Transverse colon (tissue), 4 donors: ENCODE measurements at regions not wholly inside any gene's neighbourhood (a gene's known extent, or its start where the extent isn't known, plus 50 kb on each side); places are given as distances from the start of the nearest gene placed in this dataset.

Experiments used
- DNase-seq: peaks from one replicate; pipeline ENCODE4 v3.0.0-alpha.2; 2019
- H3K27ac ChIP-seq, 4 donors: fragments of 200-600 bp; sonication (generic); 2 replicates each; pipeline ENCODE4 v1.5.1; 2016 to 2018; ENCODE audit warnings: inconsistent platforms in 4 of 4
- H3K27me3 ChIP-seq: fragments of 200-600 bp; sonication (generic); 2 replicates; pipeline ENCODE4 v1.5.1; 2017; ENCODE audit warnings: inconsistent platforms
- H3K36me3 ChIP-seq, 4 donors: fragments of 200-600 bp; sonication (generic); 2 replicates each; pipeline ENCODE4 v1.5.1; 2017 to 2019; ENCODE audit warnings: inconsistent platforms in 4 of 4
- H3K4me1 ChIP-seq, 4 donors: fragments of 200-600 bp; sonication (generic); 2 replicates each; pipeline ENCODE4 v1.5.1; 2017 to 2020; ENCODE audit warnings: inconsistent platforms in 4 of 4
- H3K4me3 ChIP-seq, 4 donors: fragments of 200-600 bp; sonication (generic); 1 replicate in 1 of 4; 2 replicates in 3 of 4; pipeline versions ENCODE4 v1.5.1 to v1.6.1; 2017 to 2019; ENCODE audit warnings: inconsistent platforms in 4 of 4
- H3K9me3 ChIP-seq, 2 donors: fragments of 200-600 bp; sonication (generic); 2 replicates each; pipeline ENCODE4 v1.5.1; 2017 to 2019; ENCODE audit warnings: inconsistent platforms in 2 of 2
- EP300 ChIP-seq: sonication (generic); formaldehyde crosslinking; IDR thresholded peaks from one replicate; pipeline ENCODE4 v1.6.1; 2017; ENCODE audit warnings: antibody characterized with exemption, low read depth
- POLR2A ChIP-seq: fragments of 450-650 bp; IDR thresholded peaks from one replicate; pipeline ENCODE4 v1.6.1; 2016; ENCODE audit warnings: antibody characterized with exemption, mild to moderate bottlenecking, moderate library complexity
- POLR2AphosphoS5 ChIP-seq, 3 donors: sonication (generic); formaldehyde crosslinking; IDR thresholded peaks; one replicate each; pipeline ENCODE4 v1.6.1; 2016; ENCODE audit warnings: antibody characterized with exemption in 3 of 3
- WGBS, 2 donors: methylation state at CpG; one replicate each; pipeline ENCODE4 v1.1.5; 2018; ENCODE audit warnings: low coverage in 1 of 2; 5-methylcytosine and 5-hydroxymethylcytosine counted together
- in situ Hi-C, 4 donors: fragments of 200-750 bp; cut with MboI; loops; one replicate each; pipeline versions ENCODE4 v1.15.0 to v1.15.1; 2017; ENCODE audit warnings: low sequenced_read_pairs in 3 of 4, low pct_ligation_motif_present in 1 of 4, low pct_unique_long_range_greater_than_20kb in 1 of 4
- intact Hi-C: fragments of 100-400 bp; cut with DNase I; formaldehyde crosslinking; loops from one replicate; pipeline ENCODE4 v1.15.1; 2023; ENCODE audit warnings: low total_unique reads
- TF ChIP-seq, protein P1 (sequence below), 5 experiments: fragments of 200-600 bp in 3 of 5; fragments of 450-650 bp in 2 of 5; sonication (generic) in 3 of 5; IDR thresholded peaks; 1 replicate in 2 of 5; 2 replicates in 3 of 5; pipeline ENCODE4 v1.5.1; 2016 to 2017; ENCODE audit warnings: antibody characterized with exemption in 5 of 5, inconsistent platforms in 3 of 5, mild to moderate bottlenecking in 2 of 5, moderate library complexity in 1 of 5

DNA sequence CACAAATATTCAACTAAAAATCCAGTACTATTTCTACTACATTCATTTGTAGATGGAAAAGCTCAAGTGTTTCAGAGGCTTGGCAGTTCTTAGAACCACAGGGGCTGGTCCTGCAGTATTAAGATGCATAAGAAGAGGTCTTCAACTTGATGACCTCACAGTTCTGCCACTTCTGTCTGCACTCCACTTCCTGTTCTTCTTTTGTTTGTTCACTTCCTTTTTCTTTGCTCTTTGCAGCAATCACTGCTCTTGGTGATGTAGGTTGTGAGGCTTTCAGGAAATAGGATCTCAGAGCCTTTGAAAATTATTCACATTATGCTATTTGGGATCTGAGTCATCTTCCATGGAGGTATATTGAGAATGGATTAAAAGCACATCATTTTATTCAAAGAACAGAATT, 602.0 kb upstream of the CPEB2 start:
- Histone ChIP-seq H3K36me3 (no peaks in the 10 kb centered on the region), H3K4me1 (no peaks in the 10 kb centered on the region), H3K9me3 (no peaks in the 10 kb centered on the region), H3K27me3 (no peaks in the 10 kb centered on the region), H3K27ac (no peak overlapping the region), H3K4me3 (no peak overlapping the region)
- TF ChIP-seq, protein P1, sequence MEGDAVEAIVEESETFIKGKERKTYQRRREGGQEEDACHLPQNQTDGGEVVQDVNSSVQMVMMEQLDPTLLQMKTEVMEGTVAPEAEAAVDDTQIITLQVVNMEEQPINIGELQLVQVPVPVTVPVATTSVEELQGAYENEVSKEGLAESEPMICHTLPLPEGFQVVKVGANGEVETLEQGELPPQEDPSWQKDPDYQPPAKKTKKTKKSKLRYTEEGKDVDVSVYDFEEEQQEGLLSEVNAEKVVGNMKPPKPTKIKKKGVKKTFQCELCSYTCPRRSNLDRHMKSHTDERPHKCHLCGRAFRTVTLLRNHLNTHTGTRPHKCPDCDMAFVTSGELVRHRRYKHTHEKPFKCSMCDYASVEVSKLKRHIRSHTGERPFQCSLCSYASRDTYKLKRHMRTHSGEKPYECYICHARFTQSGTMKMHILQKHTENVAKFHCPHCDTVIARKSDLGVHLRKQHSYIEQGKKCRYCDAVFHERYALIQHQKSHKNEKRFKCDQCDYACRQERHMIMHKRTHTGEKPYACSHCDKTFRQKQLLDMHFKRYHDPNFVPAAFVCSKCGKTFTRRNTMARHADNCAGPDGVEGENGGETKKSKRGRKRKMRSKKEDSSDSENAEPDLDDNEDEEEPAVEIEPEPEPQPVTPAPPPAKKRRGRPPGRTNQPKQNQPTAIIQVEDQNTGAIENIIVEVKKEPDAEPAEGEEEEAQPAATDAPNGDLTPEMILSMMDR (IDR thresholded peaks at IDR 0.05), result no peak
- TF ChIP-seq POLR2AphosphoS5 (IDR thresholded peaks at IDR 0.05) (no peak), POLR2A (no peak), EP300 (no peak)
- intact Hi-C loops, result no loop called here
- no peak for DNase-seq
- in situ Hi-C loops, result no loop called here

DNA sequence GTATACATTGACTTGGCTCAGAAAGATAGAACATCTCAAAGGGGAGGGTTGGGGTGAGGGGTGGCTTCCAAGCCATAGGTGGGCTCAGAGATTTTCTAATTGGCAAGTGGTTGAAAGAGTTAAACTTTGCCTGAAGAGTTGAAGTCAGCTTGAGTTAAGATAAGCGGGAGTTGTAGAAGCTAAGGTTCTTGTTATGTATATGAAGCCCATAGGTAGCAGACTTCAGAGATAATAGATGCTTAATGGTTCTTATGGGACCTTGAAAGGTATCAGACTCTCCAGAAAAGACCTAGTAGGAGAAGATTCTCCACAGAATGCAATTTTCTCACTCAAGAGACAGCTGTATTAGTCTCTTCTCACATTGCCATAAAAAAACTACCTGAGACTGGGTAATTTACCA, 599.1 kb upstream of the CPEB2 start:
- intact Hi-C loops, result no loop called here
- Histone ChIP-seq H3K9me3 (no peaks in the 10 kb centered on the region), H3K27me3 (no peaks in the 10 kb centered on the region), H3K4me3 (no peak overlapping the region), H3K36me3 (no peaks in the 10 kb centered on the region), H3K4me1 (no peaks in the 10 kb centered on the region), H3K27ac (no peak overlapping the region)
- WGBS, 2 donors, result 79% methylated on average over 1 of the region's 1 CpG; no CpG with 5 or more reads in 1 of the 2 donors
- in situ Hi-C loops, result no loop called here
- DNase-seq, result no peak
- TF ChIP-seq EP300 (no peak), POLR2A (no peak), POLR2AphosphoS5 (IDR thresholded peaks at IDR 0.05) (no peak)
- TF ChIP-seq, protein P1 (IDR thresholded peaks at IDR 0.05), result no peak

DNA sequence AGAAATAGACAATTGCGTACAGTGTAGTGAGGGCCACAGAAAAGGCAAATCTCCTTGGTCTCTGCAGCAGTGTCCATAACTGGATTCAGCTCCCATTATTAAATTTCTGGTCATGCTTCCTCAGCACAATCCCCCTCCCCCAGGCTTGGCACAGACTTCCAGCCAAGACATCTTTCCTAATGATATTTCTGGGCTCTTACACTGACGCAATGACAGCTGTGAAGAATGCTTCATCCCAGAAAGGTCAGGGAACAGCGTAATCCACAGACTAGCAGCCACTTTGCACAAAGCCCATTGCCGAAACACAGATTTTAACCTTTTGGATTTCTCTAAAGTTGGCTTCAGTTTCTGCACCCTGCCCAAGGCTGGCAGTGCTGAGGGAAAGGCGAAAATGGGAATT, 597.6 kb upstream of the CPEB2 start:
- WGBS, 2 donors, result 81 to 87% methylated on average over 3 to 5 of the region's 5 CpGs
- in situ Hi-C loops, result no loop called here

DNA sequence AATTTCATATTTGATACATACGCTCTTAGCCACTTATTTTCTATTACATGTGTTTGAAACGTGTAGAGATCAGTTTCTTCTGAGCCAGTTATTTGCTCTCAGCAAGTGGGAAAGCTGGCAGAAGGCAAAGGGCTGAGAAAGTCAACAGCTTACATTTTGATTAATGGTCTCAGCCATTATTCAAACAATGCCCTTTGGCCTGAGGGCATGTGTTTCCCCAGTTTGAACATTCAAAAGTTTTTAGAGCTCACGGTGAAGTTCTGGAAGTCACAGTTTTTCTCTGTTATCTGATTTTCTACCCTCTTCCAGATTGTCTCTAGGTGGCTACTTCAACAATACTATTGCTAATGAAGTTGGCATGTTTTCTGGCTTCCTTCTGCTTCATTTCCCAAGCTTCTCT, 591.8 kb upstream of the CPEB2 start:
- Histone ChIP-seq H3K4me3 (no peak overlapping the region), H3K27me3 (no peaks in the 10 kb centered on the region), H3K9me3 (no peaks in the 10 kb centered on the region), H3K36me3 (no peaks in the 10 kb centered on the region), H3K27ac (no peak overlapping the region), H3K4me1 (no peaks in the 10 kb centered on the region)
- TF ChIP-seq POLR2AphosphoS5 (IDR thresholded peaks at IDR 0.05) (no peak), EP300 (no peak), POLR2A (no peak)
- TF ChIP-seq, protein P1 (IDR thresholded peaks at IDR 0.05), result no peak
- intact Hi-C loops (no loop called here), in situ Hi-C loops (no loop called here)
- no peak for DNase-seq
- WGBS, 2 donors, result 49 to 64% methylated on average over 3 of the region's 3 CpGs

More for the DNA sequence above, 597.6 kb upstream of the CPEB2 start:
- TF ChIP-seq POLR2AphosphoS5 (IDR thresholded peaks at IDR 0.05) (no peak), EP300 (no peak), POLR2A (no peak)
- TF ChIP-seq, protein P1 (IDR thresholded peaks at IDR 0.05), result no peak
- intact Hi-C loops, result no loop called here
- Histone ChIP-seq H3K36me3 (no peaks in the 10 kb centered on the region), H3K4me3 (no peak overlapping the region), H3K27ac (no peak overlapping the region), H3K27me3 (no peaks in the 10 kb centered on the region), H3K9me3 (no peaks in the 10 kb centered on the region), H3K4me1 (no peaks in the 10 kb centered on the region)
- DNase-seq, result no peak
